ENCODE measurements at regions not wholly inside any gene's neighbourhood (a gene's known extent, or its start where the extent isn't known, plus 50 kb on each side); places are given as distances from the start of the nearest gene placed in this dataset.

- no peak for TF ChIP-seq CTCF (IDR thresholded peaks at IDR 0.05)
- no peak for TF ChIP-seq POLR2A (IDR thresholded peaks at IDR 0.05)
These were observed 205.8 kb upstream of the EEA1 start for GRCh38 chr12:93134893-93135285.

Data from uterus (tissue), 2 donors.